Keratinocyte (primary cell): ENCODE measurements at regions not wholly inside any gene's neighbourhood (a gene's known extent, or its start where the extent isn't known, plus 50 kb on each side); places are given as distances from the start of the nearest gene placed in this dataset.
A peak's percentile ranks its signal among the peaks of the same experiment; 100 is the strongest.

Source experiments
- DNase-seq: peaks from one replicate; pipeline ENCODE4 v3.0.0-alpha.2; 2011; ENCODE audit warnings: low read depth, missing footprints, low spot score
- FAIRE-seq: peaks from 2 replicates; lab custom pipeline; 2011; peaks lifted over from hg19 to GRCh38; lab: Jason Lieb, UNC
- H2AFZ ChIP-seq: 2 replicates; pipeline ENCODE4 v1.6.0; 2012; ENCODE audit warnings: low read length, control low read depth, inconsistent platforms; ENCODE audit not compliant: control insufficient read depth
- H3K27ac ChIP-seq: 2 replicates; pipeline ENCODE4 v1.5.1; 2011; ENCODE audit warnings: low read length; ENCODE audit not compliant: control insufficient read depth, insufficient read depth
- H3K27me3 ChIP-seq: 3 replicates; pipeline ENCODE4 v1.6.0; 2011; ENCODE audit warnings: low read length; ENCODE audit not compliant: control insufficient read depth, insufficient read depth; ENCODE audit errors: extremely low read depth
- H3K36me3 ChIP-seq, 2 experiments: 2 replicates in 1 of 2; 3 replicates in 1 of 2; pipeline ENCODE4 v1.5.1; 2011; ENCODE audit warnings: low read length in 2 of 2, mild to moderate bottlenecking in 1 of 2; ENCODE audit not compliant: control insufficient read depth in 2 of 2, insufficient read depth in 2 of 2; ENCODE audit errors: extremely low read depth in 1 of 2
- H3K4me1 ChIP-seq: 3 replicates; pipeline ENCODE4 v1.5.1; 2011; ENCODE audit warnings: low read length; ENCODE audit not compliant: control insufficient read depth, insufficient read depth; ENCODE audit errors: extremely low read depth
- H3K4me2 ChIP-seq: 3 replicates; pipeline ENCODE4 v1.6.0; 2011; ENCODE audit warnings: low read depth, low read length; ENCODE audit not compliant: control insufficient read depth, insufficient read depth; ENCODE audit errors: extremely low read depth
- H3K4me3 ChIP-seq, 3 experiments: fragments of 200-600 bp in 1 of 3; sonication (generic) in 1 of 3; 2 replicates in 2 of 3; 3 replicates in 1 of 3; pipeline ENCODE4 v1.5.1; 2011 to 2016; ENCODE audit warnings: low read length in 3 of 3, mild to moderate bottlenecking in 3 of 3, control low read depth in 2 of 3, inconsistent platforms in 1 of 3, low read depth in 1 of 3, mixed read lengths in 1 of 3, mixed run types in 1 of 3, moderate library complexity in 1 of 3; ENCODE audit not compliant: control insufficient read depth in 2 of 3, insufficient read depth in 2 of 3; ENCODE audit errors: extremely low read depth in 1 of 3
- H3K79me2 ChIP-seq: 2 replicates; pipeline ENCODE4 v1.6.0; 2012; ENCODE audit warnings: low read length; ENCODE audit not compliant: control insufficient read depth, insufficient read depth
- H3K9ac ChIP-seq: 3 replicates; pipeline ENCODE4 v1.6.0; 2011; ENCODE audit warnings: low read length; ENCODE audit not compliant: control insufficient read depth, insufficient read depth; ENCODE audit errors: extremely low read depth
- H3K9me1 ChIP-seq: 3 replicates; pipeline ENCODE4 v1.6.0; 2011; ENCODE audit warnings: low read length; ENCODE audit not compliant: control insufficient read depth, insufficient read depth; ENCODE audit errors: extremely low read depth
- H3K9me3 ChIP-seq: 2 replicates; pipeline ENCODE4 v1.5.1; 2012; ENCODE audit warnings: low read depth, low read length; ENCODE audit not compliant: control insufficient read depth
- H4K20me1 ChIP-seq: 3 replicates; pipeline ENCODE4 v1.6.0; 2011; ENCODE audit warnings: low read length; ENCODE audit not compliant: control insufficient read depth, insufficient read depth; ENCODE audit errors: extremely low read depth
- EZH2 ChIP-seq: IDR thresholded peaks from one replicate; pipeline ENCODE4 v1.6.1; 2012; ENCODE audit warnings: inconsistent platforms, mild to moderate bottlenecking, low read length, moderate library complexity
- dilution Hi-C: fragments of 300-500 bp; cut with MboI; formaldehyde crosslinking; loops from one replicate; pipeline ENCODE4 v1.7.0; 2020; ENCODE audit warnings: low sequenced_read_pairs; ENCODE audit not compliant: extremely low pct_ligation_motif_present
- TF ChIP-seq, protein P1 (sequence below), 3 experiments: IDR thresholded peaks in 1 of 3; conservative IDR thresholded peaks in 1 of 3; optimal IDR thresholded peaks in 1 of 3; 2 replicates in 2 of 3; 3 replicates in 1 of 3; pipeline versions ENCODE3 to v1.5.1; 2011; ENCODE audit warnings: low read length in 3 of 3, mild to moderate bottlenecking in 3 of 3, moderate library complexity in 2 of 3, control low read depth in 1 of 3, inconsistent platforms in 1 of 3; ENCODE audit not compliant: insufficient read depth in 2 of 3; ENCODE audit errors: extremely low read depth in 1 of 3

DNA sequence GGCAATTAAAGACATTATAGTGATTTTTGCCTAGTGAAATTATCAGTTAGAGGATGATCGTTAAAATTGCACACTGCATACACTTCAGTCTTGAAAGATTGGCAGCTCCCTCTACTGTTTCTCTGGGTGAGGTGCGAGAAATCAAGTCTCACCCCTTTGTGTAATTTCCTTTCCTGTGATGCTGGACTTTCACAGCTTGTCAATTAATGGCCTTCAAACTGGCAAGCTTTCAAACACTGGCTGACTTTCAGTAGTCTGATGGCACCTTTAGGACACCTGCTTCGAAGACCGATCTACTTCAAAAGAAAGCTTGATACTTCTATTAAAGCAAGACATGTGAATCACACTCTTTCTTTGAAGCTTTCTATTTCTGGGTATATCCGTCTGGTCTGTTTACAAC is 706.7 kb upstream of the PTPRD start:
- H3K27ac ChIP-seq, result no peak overlapping the region
- H4K20me1 ChIP-seq, result no peaks in the 10 kb centered on the region
- dilution Hi-C loops, result no loop called here
- DNase-seq (no peak), FAIRE-seq (peak; percentile 44)
- H2AFZ ChIP-seq, result no peak overlapping the region
- no peaks in the 10 kb centered on the region for H3K9me3 ChIP-seq
- H3K4me3 ChIP-seq, result no peak overlapping the region
- H3K9me1 ChIP-seq, result no peaks in the 10 kb centered on the region
- H3K4me1 ChIP-seq, result no peaks in the 10 kb centered on the region
- TF ChIP-seq EZH2, result no peak
- TF ChIP-seq, protein P1, sequence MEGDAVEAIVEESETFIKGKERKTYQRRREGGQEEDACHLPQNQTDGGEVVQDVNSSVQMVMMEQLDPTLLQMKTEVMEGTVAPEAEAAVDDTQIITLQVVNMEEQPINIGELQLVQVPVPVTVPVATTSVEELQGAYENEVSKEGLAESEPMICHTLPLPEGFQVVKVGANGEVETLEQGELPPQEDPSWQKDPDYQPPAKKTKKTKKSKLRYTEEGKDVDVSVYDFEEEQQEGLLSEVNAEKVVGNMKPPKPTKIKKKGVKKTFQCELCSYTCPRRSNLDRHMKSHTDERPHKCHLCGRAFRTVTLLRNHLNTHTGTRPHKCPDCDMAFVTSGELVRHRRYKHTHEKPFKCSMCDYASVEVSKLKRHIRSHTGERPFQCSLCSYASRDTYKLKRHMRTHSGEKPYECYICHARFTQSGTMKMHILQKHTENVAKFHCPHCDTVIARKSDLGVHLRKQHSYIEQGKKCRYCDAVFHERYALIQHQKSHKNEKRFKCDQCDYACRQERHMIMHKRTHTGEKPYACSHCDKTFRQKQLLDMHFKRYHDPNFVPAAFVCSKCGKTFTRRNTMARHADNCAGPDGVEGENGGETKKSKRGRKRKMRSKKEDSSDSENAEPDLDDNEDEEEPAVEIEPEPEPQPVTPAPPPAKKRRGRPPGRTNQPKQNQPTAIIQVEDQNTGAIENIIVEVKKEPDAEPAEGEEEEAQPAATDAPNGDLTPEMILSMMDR (optimal IDR thresholded peaks at IDR 0.05 in 1 of 3, IDR thresholded peaks at IDR 0.05 in 1 of 3, conservative IDR thresholded peaks at IDR 0.05 in 1 of 3; ENCODE audit: extremely low read depth in 1 of 3, insufficient read depth in 2 of 3, low read length in 3 of 3), result peak; percentile 44 to 71 (median 66)
- no peak overlapping the region for H3K4me2 ChIP-seq
- no peaks in the 10 kb centered on the region for H3K79me2 ChIP-seq
- H3K27me3 ChIP-seq, result no peaks in the 10 kb centered on the region
- no peak overlapping the region for H3K9ac ChIP-seq
- H3K36me3 ChIP-seq, result no peaks in the 10 kb centered on the region

DNA sequence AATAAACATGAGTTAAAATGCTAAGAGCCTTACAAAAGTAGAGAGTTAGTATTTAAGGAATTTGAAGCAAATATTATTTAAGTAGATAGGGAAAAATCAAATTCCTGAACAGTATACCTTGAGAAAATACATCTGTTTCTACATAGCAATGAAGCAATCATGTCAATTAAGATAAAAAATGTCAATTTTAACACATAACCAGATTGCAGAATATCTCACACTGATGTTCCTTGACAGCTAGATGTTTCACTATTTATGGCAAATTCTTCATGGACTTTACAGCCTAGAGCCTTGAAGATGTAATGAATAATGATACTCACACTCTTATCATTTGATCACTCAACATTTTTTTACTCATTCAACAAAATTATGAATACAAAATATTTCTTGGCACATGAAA is 708.2 kb upstream of the PTPRD start:
- Histone ChIP-seq H3K4me3 (no peak overlapping the region), H3K4me1 (no peaks in the 10 kb centered on the region), H4K20me1 (no peaks in the 10 kb centered on the region), H3K9ac (no peak overlapping the region), H3K9me3 (no peaks in the 10 kb centered on the region), H3K36me3 (no peaks in the 10 kb centered on the region), H2AFZ (no peak overlapping the region), H3K9me1 (no peaks in the 10 kb centered on the region), H3K79me2 (no peaks in the 10 kb centered on the region), H3K27ac (no peak overlapping the region), H3K27me3 (no peaks in the 10 kb centered on the region), H3K4me2 (no peak overlapping the region)
- dilution Hi-C loops, result no loop called here
- no peak for DNase-seq
- no peak for FAIRE-seq
- no peak for TF ChIP-seq EZH2
- TF ChIP-seq, protein P1 (optimal IDR thresholded peaks at IDR 0.05 in 1 of 3, IDR thresholded peaks at IDR 0.05 in 1 of 3, conservative IDR thresholded peaks at IDR 0.05 in 1 of 3; ENCODE audit: extremely low read depth in 1 of 3, insufficient read depth in 2 of 3, low read length in 3 of 3), result no peak
